ENCODE measurements at regions not wholly inside any gene's neighbourhood (a gene's known extent, or its start where the extent isn't known, plus 50 kb on each side); places are given as distances from the start of the nearest gene placed in this dataset.

GRCh38 chr6:37561361-37561760 is 61.7 kb upstream of the CCDC167 start:
- no peak for DNase-seq (ENCODE audit: low read depth in 2 of 2)
- H3K4me3 ChIP-seq (replicated peaks in 1 of 2; ENCODE audit: low read depth in 2 of 2, low read length in 2 of 2), result no peak overlapping the region
- no peak for TF ChIP-seq CTCF (IDR thresholded peaks at IDR 0.05; ENCODE audit: low read depth, low read length)

GRCh38 chr6:37560737-37561103 is 61.0 kb upstream of the CCDC167 start:
- no peak for TF ChIP-seq CTCF (IDR thresholded peaks at IDR 0.05; ENCODE audit: low read depth, low read length)
- no peak for DNase-seq (ENCODE audit: low read depth in 2 of 2)

GRCh38 chr6:37559501-37559900 is 59.8 kb upstream of the CCDC167 start:
- no peak overlapping the region for H3K4me3 ChIP-seq (replicated peaks in 1 of 2; ENCODE audit: low read depth in 2 of 2, low read length in 2 of 2)
- no peak for DNase-seq (ENCODE audit: low read depth in 2 of 2)
- TF ChIP-seq CTCF (IDR thresholded peaks at IDR 0.05; ENCODE audit: low read depth, low read length), result no peak

More at GRCh38 chr6:37560737-37561103, 61.0 kb upstream of the CCDC167 start:
- H3K4me3 ChIP-seq (replicated peaks in 1 of 2; ENCODE audit: low read depth in 2 of 2, low read length in 2 of 2), result no peak overlapping the region

GRCh38 chr6:37559050-37559449 is 59.4 kb upstream of the CCDC167 start:
- DNase-seq (ENCODE audit: low read depth in 2 of 2), result no peak
- TF ChIP-seq CTCF (IDR thresholded peaks at IDR 0.05; ENCODE audit: low read depth, low read length), result no peak
- H3K4me3 ChIP-seq (replicated peaks in 1 of 2; ENCODE audit: low read depth in 2 of 2, low read length in 2 of 2), result no peak overlapping the region

GRCh38 chr6:37558646-37559045 is 59.0 kb upstream of the CCDC167 start:
- DNase-seq (ENCODE audit: low read depth in 2 of 2), result no peak
- H3K4me3 ChIP-seq (replicated peaks in 1 of 2; ENCODE audit: low read depth in 2 of 2, low read length in 2 of 2), result no peak overlapping the region
- no peak for TF ChIP-seq CTCF (IDR thresholded peaks at IDR 0.05; ENCODE audit: low read depth, low read length)

GRCh38 chr6:37558168-37558567 is 58.5 kb upstream of the CCDC167 start:
- DNase-seq (ENCODE audit: low read depth in 2 of 2), result no peak
- no peak overlapping the region for H3K4me3 ChIP-seq (replicated peaks in 1 of 2; ENCODE audit: low read depth in 2 of 2, low read length in 2 of 2)
- no peak for TF ChIP-seq CTCF (IDR thresholded peaks at IDR 0.05; ENCODE audit: low read depth, low read length)

GRCh38 chr6:37557645-37558114 is 58.0 kb upstream of the CCDC167 start:
- no peak for DNase-seq (ENCODE audit: low read depth in 2 of 2)
- no peak overlapping the region for H3K4me3 ChIP-seq (replicated peaks in 1 of 2; ENCODE audit: low read depth in 2 of 2, low read length in 2 of 2)
- no peak for TF ChIP-seq CTCF (IDR thresholded peaks at IDR 0.05; ENCODE audit: low read depth, low read length)

Measured in cardiac fibroblast (primary cell).